HT1080 (cell line): ENCODE measurements at regions not wholly inside any gene's neighbourhood (a gene's known extent, or its start where the extent isn't known, plus 50 kb on each side); places are given as distances from the start of the nearest gene placed in this dataset.
"Not testable (repeated sequence)": the region's sequence is repeated elsewhere in the genome, so short reads cannot be mapped to it uniquely, and the experiment has no call there.

Experiments used
- DNase-seq: peaks from one replicate; pipeline ENCODE4 v3.0.0-alpha.2; 2015; ENCODE audit warnings: low read depth

DNA sequence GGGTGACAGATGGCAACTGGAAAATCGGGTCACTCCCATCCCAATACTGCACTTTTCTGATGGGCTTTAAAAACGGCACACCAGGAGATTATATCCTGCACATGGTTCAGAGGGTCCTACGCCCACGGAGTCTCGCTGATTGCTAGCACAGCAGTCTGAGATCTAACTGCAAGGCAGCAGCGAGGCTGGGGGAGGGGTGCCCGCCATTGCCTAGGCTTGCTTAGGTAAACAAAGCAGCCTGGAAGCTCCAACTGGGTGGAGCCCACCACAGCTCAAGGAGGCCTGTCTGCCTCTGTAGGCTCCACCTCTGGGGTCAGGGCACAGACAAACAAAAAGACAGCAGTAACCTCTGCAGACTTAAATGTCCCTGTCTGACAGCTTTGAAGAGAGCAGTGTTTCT lies 158.7 kb upstream of the MOCS2 start:
- DNase-seq, result not testable (repeated sequence)

DNA sequence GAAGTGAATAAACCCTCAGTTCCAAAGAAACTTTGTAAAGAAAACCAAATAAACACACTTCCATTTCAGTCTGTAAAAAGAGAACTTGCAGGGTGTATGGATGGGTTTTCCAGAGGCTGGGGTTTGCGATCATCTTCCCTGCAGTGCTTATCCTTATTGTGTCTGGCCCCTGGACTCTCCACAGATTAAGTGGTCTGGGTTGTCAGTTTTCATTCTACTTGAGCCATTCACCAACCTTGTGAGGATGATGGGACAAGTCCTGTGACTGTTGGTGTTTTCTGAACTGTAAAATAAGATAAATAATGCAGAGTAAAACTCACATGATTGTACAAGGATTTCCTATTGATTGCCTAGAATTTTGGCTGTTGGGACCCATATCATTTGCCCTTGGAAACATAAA lies 166.1 kb upstream of the MOCS2 start:
- DNase-seq, result no peak

DNA sequence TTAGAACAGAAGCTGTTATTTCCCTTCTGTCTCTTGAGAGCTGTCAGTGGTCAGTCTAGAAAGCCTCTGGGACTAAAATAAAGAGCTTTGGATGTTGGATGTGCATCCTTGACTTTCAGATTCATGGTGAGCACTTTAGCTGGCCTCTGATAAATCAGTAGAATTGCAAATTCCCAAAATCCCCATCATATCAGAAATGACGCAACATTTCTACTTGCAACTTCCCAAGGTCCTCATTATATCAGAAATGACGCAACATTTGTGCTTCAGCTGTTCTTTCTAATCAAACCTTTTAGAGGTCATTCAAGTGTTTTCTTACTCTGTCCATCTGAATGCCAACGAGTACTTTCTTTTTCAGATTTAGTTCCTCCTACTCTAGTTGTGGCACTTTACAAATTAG lies 167.3 kb upstream of the MOCS2 start:
- no peak for DNase-seq

DNA sequence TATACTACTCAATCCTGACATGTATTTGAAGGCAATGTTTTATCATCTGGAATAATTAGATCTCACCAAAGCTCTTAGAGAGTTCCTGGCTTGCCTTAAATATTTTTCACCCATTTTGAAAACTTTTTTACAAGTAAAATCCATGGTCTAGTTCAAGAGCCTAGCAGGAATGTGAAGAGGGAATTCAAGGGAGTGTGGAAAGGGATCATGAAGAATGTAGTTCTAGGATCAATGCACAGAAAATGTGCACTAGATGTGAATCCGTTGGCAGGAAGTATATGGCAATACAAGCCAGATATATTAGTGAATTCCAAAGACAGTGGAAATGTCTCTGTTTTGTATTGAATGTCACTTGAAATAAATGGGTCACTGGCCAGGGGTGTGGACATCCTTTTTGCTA lies 167.9 kb upstream of the MOCS2 start:
- DNase-seq, result no peak

DNA sequence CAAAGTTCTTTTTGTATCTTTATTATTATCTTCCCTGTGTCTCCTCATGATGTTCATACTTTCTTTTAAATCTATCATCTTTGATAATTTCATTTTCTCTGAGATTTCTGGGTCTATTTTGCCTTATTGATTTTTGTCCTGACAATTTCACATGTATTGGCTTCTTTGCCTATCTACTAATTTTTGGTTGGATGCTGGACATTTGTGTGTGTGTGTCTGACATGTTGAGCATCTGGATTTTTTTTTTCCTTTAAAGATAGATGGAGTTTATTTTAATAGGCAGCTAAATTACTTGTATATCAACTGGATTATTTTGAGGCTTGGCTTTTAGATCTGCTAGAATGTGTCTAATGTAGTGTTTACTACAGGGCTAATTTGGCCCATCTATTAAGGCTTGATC lies 178.0 kb upstream of the MOCS2 start:
- DNase-seq, result no peak

DNA sequence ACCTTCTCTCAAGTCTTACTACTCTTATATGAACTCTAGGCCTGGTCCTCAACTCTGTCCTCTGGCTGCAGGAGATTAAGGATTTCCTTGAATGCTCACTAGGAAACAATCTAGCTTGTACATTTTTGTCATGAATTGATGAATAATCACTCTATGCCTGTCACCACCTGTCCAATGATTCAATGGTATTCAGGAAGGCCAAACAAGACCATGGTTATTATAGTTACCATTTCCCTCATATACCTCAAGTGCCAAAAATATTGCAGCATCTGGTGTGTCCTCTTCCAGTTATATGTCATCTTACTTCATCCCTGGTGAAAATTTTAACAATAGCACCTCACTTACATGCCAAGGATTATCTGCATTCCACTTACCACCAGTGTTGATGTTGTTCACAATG lies 179.0 kb upstream of the MOCS2 start:
- DNase-seq, result no peak

DNA sequence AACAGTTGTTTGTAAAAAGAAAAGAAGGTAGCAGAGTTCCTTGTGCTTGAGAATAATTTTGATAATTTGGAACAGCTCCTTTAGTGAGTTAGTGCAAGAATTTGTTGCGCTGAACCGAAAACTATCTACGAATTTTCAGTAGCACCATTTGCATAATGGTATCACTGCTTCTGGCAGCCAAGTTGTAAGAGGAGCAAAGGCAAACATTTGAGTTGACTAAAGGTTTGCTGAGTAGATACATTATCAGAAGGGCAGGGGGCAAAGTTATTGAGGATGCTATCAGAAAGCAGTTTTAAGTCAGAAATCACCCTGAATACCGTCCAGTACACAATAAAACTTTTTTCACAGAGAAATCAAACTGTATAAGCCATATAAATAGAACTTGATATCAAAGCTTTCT lies 181.5 kb upstream of the MOCS2 start:
- no peak for DNase-seq

DNA sequence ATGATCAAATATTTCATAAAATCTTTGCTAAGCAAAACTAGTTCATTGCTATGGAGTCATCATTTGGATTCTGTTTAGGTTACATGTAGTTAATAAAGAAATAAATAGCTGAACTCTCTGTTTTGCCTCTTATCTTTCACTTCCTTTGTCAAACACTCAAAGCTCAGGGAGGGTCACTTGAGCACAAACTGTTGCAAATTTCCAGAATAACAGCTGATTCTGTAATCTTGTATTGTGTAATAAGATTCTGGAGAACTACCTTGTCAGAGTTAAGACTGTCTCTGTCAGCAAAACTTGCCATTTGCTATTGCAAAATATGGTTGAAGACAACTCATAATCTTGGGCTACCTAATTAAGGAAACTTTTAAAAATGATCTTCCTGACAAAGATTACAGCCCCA lies 182.0 kb upstream of the MOCS2 start:
- no peak for DNase-seq

DNA sequence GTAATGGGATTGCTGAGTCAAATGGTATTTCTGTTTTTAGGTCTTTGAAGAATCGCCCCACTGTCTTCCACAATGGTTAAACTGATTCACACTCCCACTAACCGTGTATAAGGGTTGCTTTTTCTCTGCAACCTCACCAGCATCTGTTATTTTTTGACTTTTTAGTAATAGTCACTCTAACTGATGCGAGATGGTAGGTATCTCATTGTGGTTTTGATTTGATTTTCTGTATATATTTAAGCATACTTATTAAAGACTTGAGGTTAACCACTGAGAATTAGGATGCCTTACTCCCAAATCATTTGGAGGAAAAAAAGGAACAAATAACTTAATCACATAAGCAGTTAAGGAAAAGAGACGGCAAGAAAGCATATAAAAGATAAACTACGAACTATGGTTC lies 181.6 kb upstream of the FST start:
- DNase-seq, result no peak

DNA sequence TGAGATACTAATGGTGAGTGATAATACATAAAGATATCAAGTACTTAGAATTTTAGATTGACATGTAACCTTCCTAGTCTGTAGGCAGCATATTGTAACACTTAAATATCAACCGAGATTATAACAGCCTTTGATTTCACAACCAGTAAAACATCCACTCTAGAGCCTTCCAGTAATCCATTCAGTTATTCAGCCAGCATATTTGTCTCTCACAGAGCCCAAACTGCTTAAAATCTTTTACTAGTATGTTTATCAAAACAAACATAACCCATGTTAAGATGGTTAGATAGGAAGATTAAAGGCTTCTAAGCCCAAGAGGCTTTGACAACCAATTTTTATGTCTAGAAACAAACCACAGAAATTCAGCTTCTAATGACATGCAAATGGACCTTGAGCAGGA lies 177.9 kb upstream of the FST start:
- no peak for DNase-seq

DNA sequence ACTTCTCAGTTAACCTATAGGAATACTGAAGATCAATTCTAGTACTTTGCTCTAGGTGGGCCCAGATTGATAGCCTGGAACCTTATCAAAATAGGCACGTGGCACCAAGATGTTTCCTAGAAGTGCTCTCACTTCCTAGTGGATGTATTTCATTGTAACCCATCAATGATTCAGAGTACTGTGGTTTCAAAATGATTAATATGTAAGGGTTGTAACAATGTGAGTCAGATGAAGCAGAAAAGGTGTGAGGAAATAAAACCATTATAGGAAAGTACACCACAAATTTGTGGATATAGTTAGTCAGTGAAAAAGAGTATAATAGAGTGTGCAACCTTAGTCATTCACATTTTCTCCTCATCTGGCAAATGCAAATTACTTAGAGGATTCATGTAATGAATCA lies 177.3 kb upstream of the FST start:
- peak; percentile 93 for DNase-seq

DNA sequence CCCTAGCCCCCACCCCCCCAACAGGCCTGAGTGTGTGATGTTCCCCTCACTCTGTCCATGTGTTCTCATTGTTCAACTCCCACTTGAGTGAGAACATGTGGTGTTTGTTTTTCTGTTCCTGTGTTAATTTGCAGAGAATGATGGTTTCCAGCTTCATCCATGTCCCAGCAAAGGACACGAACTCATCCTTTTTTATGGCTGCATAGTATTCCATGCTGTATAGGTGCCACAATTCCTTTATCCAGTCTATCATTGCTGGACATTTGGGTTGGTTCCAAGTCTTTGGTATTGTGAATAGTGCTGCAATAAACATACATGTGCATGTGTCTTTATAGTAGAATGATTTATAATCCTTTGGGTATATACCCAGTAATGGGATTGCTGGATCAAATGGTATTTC lies 175.1 kb upstream of the FST start:
- DNase-seq, result not testable (repeated sequence)

DNA sequence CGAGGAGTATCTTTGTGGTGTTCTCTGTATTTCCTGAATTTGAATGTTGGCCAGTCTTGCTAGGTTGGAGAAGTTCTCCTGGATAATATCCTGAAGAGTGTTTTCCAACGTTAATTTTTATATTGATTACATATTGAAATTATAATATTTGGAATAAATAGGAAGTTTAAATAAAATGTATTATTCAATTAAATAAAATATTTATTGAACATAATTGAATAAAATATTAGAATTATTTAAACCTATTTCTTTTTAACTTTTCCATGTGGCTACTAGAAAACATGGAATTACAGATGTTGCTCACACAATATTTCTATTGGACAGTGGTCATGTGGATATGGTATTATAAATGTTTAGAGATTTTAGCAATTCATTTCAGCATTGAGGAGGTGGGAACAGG lies 170.8 kb upstream of the FST start:
- DNase-seq, result no peak

DNA sequence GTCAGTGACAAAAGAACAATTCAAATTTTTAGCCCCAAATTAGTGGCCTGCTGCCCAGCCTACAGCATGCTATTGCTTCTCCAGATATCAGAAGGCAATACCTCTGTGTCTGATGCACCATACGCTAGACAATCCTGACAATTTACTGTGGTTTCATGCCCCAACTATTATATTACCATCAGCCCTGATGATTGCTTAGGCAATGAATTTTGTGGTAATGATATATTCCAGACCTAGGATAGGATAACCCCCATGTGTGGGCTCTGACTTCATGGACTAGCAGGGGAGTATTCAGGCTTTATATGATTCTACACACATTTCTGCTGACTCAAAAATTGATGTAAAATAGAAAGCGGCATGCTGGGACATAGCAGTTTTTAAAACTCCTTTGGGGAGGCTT lies 168.7 kb upstream of the FST start:
- no peak for DNase-seq

DNA sequence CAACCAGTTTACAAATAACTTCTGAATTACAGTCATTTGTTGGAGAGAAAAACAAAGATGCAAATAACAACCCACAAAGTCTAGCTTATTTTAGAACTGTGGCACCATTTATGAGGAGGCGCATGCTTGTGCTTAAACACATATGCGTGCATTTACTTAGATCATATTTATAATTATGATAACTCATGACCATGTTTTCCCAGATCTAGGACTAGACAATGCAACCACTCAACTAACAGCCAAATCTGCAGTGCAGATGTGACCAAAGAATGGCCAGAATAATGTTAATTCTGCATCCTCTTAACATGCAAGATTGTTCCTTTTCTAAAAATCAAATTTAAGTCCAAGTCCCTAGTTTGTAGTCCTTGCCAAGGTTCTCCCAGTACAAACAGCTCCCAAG lies 167.3 kb upstream of the FST start:
- DNase-seq, result no peak

DNA sequence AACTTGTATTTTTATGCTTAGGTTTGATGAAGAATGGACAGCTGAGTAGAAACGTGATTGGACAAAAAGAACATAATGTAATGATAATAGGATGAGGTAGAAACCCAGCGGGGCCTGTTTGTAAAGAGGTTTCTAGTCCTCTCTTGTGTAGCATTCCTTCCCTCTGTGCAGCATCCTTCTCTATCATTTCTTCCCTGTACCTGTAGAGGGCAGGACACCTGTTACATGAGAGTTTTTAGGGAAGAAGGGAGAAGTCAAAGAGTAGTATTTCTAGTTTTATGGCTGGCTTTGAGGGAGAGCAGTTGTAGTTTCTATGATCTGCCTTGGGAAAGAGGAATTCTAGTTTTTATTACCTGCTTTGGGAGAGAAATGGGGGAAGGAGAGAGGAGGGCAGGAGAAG lies 162.1 kb upstream of the FST start:
- no peak for DNase-seq

DNA sequence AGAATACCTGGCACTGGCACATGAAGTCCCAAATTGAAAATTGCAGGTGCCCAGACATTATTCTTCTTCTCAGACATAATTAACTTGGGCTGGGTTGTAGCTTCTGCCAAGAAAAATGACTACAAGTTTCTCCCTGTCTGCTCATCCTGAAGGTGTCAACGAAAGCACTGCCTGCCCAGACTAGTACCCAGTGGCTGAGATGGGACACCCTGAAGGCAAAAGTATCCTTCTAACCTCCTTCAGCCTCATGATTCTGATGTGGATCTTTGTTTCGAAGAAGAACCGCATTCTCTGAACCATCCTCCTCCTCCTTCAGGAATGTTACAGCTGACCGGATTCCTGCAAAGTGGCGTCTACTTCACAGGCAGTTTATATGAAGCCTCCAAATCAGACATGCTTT lies 161.1 kb upstream of the FST start:
- DNase-seq, result no peak

DNA sequence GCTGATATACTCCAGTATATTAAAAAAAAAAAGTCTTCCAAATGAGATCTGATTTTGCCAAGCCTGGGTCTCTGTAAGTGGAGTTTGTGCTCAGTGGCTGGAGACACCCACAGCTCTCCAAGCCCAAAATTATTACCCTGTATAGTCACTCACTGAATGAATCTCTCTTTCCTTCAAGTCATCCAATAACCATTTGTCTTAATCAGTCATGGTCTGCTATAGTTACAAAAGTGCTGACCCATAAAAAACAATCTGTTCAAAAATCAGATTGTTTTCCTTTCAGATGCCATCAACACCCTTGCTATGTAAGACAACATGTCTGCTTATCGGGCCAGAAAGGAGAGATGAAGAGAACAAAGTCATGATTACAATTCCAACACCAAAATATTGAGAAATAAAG lies 159.4 kb upstream of the FST start:
- DNase-seq, result no peak

DNA sequence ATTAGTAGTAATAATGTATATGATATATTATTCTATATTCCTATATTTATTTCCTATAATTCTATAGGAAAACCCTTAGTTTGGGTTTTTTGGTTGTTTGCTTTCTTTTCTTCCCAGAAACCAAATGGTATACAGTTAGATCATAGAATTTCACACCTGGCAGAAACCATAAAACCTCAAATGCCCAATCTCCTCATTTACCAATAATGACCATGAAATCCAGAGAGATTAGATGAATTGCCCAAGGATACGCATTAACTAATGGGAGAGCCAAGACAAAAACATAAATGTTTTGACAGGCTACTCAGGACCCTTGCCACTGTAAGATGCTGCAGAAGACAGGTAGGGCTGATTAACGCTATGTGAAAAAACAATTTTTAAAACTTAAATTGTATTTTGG lies 158.7 kb upstream of the FST start:
- no peak for DNase-seq

DNA sequence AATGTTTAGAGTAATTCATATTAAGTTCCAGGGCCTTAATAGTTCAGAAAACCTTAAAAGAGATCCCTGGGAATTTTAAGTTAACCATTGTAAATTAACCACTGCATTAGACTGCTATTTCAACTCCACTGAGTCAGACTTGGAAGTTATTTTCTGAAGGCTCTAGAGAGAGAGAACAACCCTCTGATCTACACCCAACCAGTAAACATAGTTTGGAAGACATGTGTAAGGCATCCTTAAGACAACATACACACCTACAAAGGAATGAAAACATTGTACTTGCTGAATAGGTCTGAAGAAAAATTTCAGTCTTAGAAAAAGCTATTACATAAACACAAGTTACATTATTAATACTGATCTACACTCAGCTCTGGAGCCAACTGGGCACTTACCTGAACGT lies 158.2 kb upstream of the FST start:
- no peak for DNase-seq

DNA sequence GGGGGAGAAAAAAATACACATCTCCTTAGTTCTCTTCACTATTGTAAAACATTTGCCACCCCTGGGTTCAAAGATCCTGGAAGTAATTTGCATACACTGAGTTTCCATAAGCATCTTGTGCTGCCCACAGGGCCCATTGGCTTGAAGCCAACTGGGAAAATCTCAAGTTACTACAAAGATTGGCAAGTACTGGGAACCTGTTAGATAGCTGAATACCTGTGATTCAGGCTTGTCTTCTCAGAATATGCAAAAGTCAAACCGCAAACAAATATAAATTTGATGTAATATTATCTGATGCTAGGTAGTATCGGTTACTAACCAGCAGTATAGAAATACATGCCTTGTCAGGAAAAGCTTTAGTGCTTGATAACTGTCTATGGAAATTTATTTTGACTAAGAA lies 156.9 kb upstream of the FST start:
- DNase-seq, result no peak

DNA sequence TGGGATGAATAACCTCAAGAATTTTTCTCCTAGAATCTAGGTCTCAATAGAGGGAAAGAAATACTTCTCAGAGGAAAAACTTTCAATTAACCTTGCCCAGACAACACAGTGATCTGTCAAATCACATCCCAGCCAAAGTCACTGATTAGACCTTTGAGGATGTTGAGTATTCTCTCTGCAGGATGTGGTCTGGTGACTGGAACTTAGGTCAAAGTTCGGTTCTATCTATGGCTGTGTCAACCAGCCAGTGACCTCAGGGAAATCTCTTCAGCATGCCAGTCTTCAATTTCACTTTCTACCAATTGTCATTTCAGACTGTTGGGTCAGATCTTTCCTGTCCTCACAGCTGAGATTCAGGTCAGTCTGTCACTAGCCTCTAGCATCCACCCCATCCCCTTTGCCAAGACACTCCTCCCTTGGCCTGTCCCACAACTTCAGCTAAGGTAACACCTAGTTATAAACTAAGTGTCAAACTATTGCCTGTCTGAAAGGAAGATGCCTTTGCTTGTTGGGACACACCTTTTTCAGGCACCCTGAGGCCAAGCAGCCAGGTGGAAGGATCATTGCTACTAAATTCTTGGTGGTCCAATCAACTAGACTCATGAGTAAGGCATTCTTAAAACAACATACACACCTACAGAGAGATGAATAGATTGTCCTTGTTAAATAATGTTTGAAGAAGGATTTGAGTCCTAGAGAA lies 156.3 kb upstream of the FST start:
- peak; percentile 76 for DNase-seq

DNA sequence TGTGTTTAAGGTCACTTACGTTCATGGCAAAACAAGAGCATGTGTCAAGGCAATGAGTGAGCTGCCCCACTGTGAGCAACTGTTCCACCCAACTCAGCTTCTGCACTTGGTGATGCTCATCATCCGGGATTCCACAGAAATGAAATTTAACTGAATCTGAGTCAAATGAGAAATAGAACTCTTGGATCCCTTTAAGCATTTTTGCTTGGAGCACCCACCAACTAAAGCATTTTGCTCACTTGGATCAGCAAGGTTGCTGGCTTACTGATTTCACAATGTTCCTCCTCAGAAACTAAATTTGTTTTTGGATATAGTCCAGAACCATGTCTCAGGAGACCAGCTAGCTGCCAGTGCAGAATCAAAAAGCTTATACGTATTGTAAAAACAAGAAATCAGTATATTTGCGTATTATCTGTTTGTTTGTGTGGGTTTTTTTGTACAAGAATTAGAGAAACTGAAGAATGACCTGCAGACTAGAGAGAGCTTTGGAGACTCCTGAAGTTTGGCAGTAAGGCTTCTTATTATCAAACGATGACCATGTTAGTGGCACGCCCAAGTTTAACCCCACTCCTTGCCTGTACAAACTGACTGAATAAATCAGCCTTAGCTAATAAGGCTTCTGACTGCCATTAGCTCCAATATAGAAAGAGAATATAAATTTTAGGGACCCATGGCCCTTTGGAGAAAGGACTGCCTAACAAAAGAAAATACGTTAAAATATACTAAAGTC lies 153.8 kb upstream of the FST start:
- DNase-seq, result no peak
